ENCODE measurements at regions not wholly inside any gene's neighbourhood (a gene's known extent, or its start where the extent isn't known, plus 50 kb on each side); places are given as distances from the start of the nearest gene placed in this dataset.
"Not testable (repeated sequence)": the region's sequence is repeated elsewhere in the genome, so short reads cannot be mapped to it uniquely, and the experiment has no call there.

GRCh38 chr13:69069554-69070133 is 1038.0 kb upstream of the ATXN8OS start:
- DNase-seq = no peak

GRCh38 chr13:69050696-69051095 is 1056.9 kb upstream of the ATXN8OS start:
- no peak for DNase-seq

- DNase-seq = no peak
Observed at GRCh38 chr13:69044629-69045028, 1063.0 kb upstream of the ATXN8OS start.

- no peak for DNase-seq
Observed at GRCh38 chr13:69040898-69041297, 1066.7 kb upstream of the ATXN8OS start.

- DNase-seq = no peak
Observed at GRCh38 chr13:69035771-69036170, 1071.9 kb upstream of the ATXN8OS start.

- DNase-seq = no peak
Observed at GRCh38 chr13:69028936-69029335, 1078.7 kb upstream of the ATXN8OS start.

GRCh38 chr13:69020120-69020519 is 1087.5 kb upstream of the ATXN8OS start:
- DNase-seq = no peak

GRCh38 chr13:69018173-69018572 is 1089.5 kb upstream of the ATXN8OS start:
- not testable (repeated sequence) for DNase-seq

- DNase-seq = no peak
Observed at GRCh38 chr13:69010789-69011188, 1096.8 kb upstream of the ATXN8OS start.

GRCh38 chr13:69008499-69008898 is 1099.1 kb upstream of the ATXN8OS start:
- DNase-seq = no peak

- DNase-seq = no peak
Observed at GRCh38 chr13:68998056-68998455, 1109.6 kb upstream of the ATXN8OS start.

- no peak for DNase-seq
Observed at GRCh38 chr13:68996668-68997025, 1111.0 kb upstream of the ATXN8OS start.

GRCh38 chr13:68995972-68996667 is 1111.5 kb upstream of the ATXN8OS start:
- no peak for DNase-seq

- no peak for DNase-seq
Observed at GRCh38 chr13:68993154-68993553, 1114.5 kb upstream of the ATXN8OS start.

- no peak for DNase-seq
Observed at GRCh38 chr13:68988176-68988575, 1119.5 kb upstream of the ATXN8OS start.

GRCh38 chr13:68987585-68987984 is 1120.0 kb upstream of the ATXN8OS start:
- no peak for DNase-seq

- no peak for DNase-seq
Observed at GRCh38 chr13:68984688-68985319, 1122.8 kb upstream of the ATXN8OS start.

- no peak for DNase-seq
Observed at GRCh38 chr13:68982961-68983619, 1124.5 kb upstream of the ATXN8OS start.

- DNase-seq = no peak
Observed at GRCh38 chr13:68976287-68976686, 1131.3 kb upstream of the ATXN8OS start.

- DNase-seq = no peak
Observed at GRCh38 chr13:68970532-68970931, 1137.1 kb upstream of the ATXN8OS start.

GRCh38 chr13:68948586-68948985 is 1159.0 kb upstream of the ATXN8OS start:
- DNase-seq = no peak

GRCh38 chr13:68944272-68944671 is 1163.4 kb upstream of the ATXN8OS start:
- no peak for DNase-seq

GRCh38 chr13:68940049-68940448 is 1167.6 kb upstream of the ATXN8OS start:
- DNase-seq = no peak

GRCh38 chr13:68938639-68939038 is 1169.0 kb upstream of the ATXN8OS start:
- DNase-seq = no peak

Data from right hindlimb (tissue), 1 donor.